C4-2B (cell line): ENCODE measurements at regions not wholly inside any gene's neighbourhood (a gene's known extent, or its start where the extent isn't known, plus 50 kb on each side); places are given as distances from the start of the nearest gene placed in this dataset.

Experiments
- H3K27ac ChIP-seq: fragments of 450-650 bp; 2 replicates; pipeline ENCODE4 v1.5.1; 2017
- ZFX ChIP-seq: fragments of 450-650 bp; IDR thresholded peaks from 2 replicates; pipeline ENCODE4 v1.6.1; 2017
- TF ChIP-seq, protein P1 (sequence below): fragments of 450-650 bp; conservative IDR thresholded peaks from 2 replicates; pipeline ENCODE4 v1.5.1; 2017; ENCODE audit warnings: mild to moderate bottlenecking

DNA sequence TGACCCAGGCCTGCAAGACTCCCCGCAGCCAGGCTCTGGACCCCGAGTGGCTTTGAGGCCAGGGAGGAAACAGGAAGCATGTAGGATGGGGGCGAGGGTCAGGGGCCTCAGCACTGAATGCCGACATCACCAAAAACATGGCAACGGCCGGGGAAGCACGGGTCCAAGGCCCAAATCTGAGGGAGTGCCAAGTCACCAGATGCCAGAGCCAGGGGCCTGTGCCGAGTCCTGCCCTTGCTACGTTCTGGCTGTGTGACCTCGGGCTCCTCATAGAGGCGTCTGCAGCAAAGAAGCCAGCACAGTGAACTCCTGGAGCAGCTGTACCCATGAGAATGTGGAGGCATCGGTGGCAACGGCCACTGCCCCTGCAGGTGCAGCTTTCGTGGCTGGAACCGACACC is 420.7 kb downstream of the CTTN start:
- no peak for TF ChIP-seq ZFX
- TF ChIP-seq, protein P1, sequence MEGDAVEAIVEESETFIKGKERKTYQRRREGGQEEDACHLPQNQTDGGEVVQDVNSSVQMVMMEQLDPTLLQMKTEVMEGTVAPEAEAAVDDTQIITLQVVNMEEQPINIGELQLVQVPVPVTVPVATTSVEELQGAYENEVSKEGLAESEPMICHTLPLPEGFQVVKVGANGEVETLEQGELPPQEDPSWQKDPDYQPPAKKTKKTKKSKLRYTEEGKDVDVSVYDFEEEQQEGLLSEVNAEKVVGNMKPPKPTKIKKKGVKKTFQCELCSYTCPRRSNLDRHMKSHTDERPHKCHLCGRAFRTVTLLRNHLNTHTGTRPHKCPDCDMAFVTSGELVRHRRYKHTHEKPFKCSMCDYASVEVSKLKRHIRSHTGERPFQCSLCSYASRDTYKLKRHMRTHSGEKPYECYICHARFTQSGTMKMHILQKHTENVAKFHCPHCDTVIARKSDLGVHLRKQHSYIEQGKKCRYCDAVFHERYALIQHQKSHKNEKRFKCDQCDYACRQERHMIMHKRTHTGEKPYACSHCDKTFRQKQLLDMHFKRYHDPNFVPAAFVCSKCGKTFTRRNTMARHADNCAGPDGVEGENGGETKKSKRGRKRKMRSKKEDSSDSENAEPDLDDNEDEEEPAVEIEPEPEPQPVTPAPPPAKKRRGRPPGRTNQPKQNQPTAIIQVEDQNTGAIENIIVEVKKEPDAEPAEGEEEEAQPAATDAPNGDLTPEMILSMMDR = no peak
- H3K27ac ChIP-seq = no peak overlapping the region

DNA sequence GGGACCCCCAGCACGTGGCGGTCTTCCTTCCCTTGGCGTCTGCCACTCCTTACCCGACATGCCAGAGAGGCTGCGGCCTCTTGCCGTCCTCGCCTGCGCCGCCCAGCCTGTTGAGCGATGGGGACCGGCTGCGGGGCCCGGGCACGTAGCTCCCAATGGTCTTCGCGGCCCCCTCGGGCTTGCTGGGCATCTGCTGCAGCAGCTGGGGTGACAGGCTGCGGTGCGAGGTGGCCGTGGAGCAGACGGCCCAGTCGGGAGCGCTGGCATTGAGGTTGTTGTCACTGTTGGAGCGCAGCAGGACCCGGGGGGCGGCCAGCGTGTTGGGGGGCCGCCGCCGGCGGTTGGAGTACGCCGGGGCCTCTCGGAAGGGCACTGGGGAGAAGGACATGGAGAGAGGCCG is 422.0 kb downstream of the CTTN start:
- TF ChIP-seq, protein P1 = no peak
- TF ChIP-seq ZFX = no peak
- H3K27ac ChIP-seq = no peak overlapping the region

- no peak for TF ChIP-seq ZFX
- TF ChIP-seq, protein P1 = no peak
- H3K27ac ChIP-seq = no peak overlapping the region
These were observed 422.4 kb downstream of the CTTN start for GRCh38 chr11:70820712-70821111.

- TF ChIP-seq, protein P1 = no peak
- TF ChIP-seq ZFX = no peak
- no peak overlapping the region for H3K27ac ChIP-seq
These were observed 425.4 kb downstream of the CTTN start for GRCh38 chr11:70823771-70824170.

- H3K27ac ChIP-seq = no peak overlapping the region
- no peak for TF ChIP-seq ZFX
- TF ChIP-seq, protein P1 = no peak
These were observed 426.4 kb downstream of the CTTN start for GRCh38 chr11:70824605-70825245.

DNA sequence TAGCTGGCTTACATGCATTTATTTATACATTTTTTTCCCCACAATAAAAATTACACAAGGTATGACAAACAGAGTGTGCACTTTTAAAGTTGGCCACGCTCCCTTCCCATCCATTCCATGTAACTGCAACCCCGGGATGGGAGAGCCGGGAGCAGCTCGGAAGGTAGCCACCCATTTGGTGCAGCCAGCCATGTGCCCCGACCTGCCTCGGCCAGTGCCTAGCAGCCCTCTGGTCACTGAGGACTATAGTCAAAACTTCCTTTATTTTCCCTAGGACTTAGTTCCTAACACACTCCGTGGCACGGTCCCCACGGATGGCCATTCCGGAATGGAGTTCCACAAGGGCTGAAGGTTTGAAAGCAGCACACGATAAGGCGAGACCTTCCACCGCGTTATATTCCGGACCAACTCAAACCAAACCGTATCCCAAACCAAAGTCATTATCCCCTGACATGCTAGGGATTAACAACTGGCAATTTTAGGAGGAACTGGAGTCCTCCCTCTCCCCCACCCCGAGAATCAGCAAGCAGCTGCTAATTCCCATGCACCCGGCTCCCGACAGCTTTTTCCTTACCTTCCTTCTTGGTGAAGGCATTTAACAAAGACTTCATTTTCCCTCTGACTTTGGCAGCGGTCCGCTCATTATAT is 426.4 kb downstream of the SHANK2 start:
- no peak overlapping the region for H3K27ac ChIP-seq
- TF ChIP-seq, protein P1 = no peak
- TF ChIP-seq ZFX = no peak

- no peak overlapping the region for H3K27ac ChIP-seq
- TF ChIP-seq, protein P1 = no peak
- no peak for TF ChIP-seq ZFX
These were observed 425.6 kb downstream of the SHANK2 start for GRCh38 chr11:70826541-70827335.
